WTC11 (cell line): ENCODE measurements at regions not wholly inside any gene's neighbourhood (a gene's known extent, or its start where the extent isn't known, plus 50 kb on each side); places are given as distances from the start of the nearest gene placed in this dataset.

ENCODE experiments used
- CDX4 ChIP-seq: fragments of 250-450 bp; sonication (Bioruptor Pico); IDR thresholded peaks from 2 replicates; pipeline ENCODE4 v1.9.0; 2021; ENCODE audit warnings: moderate library complexity, mild to moderate bottlenecking, inconsistent platforms, borderline replicate concordance
- E2F5 ChIP-seq: sonication (generic); formaldehyde crosslinking; IDR thresholded peaks from 2 replicates; pipeline ENCODE4 v1.8.1; 2022; ENCODE audit warnings: mild to moderate bottlenecking, moderate library complexity, missing genetic modification reagents
- FOXK1 ChIP-seq: sonication (generic); formaldehyde crosslinking; IDR thresholded peaks from 2 replicates; pipeline ENCODE4 v1.8.0; 2022; ENCODE audit warnings: mild to moderate bottlenecking, moderate library complexity, missing genetic modification reagents
- NR2C2 ChIP-seq: sonication (generic); formaldehyde crosslinking; IDR thresholded peaks from 2 replicates; pipeline ENCODE4 v1.8.0; 2022; ENCODE audit warnings: mild to moderate bottlenecking, missing genetic modification reagents
- TCF7 ChIP-seq: sonication (generic); formaldehyde crosslinking; IDR thresholded peaks from 2 replicates; pipeline ENCODE4 v1.8.0; 2022; ENCODE audit warnings: mild to moderate bottlenecking, low read depth, missing genetic modification reagents, moderate library complexity
- TEAD4 ChIP-seq: sonication (generic); formaldehyde crosslinking; IDR thresholded peaks from 2 replicates; pipeline ENCODE4 v1.8.0; 2022; ENCODE audit warnings: mild to moderate bottlenecking, missing genetic modification reagents
- TF ChIP-seq, protein P1 (sequence below): sonication (generic); formaldehyde crosslinking; IDR thresholded peaks from 2 replicates; pipeline ENCODE4 v1.8.1; 2023; ENCODE audit warnings: mild to moderate bottlenecking, moderate library complexity, missing genetic modification reagents
- TF ChIP-seq, protein P2 (sequence below): fragments of 200-600 bp; IDR thresholded peaks from 2 replicates; pipeline ENCODE4 v1.8.0; 2022; ENCODE audit warnings: antibody characterized with exemption
- TF ChIP-seq, protein P3 (sequence below): sonication (generic); formaldehyde crosslinking; IDR thresholded peaks from 2 replicates; pipeline ENCODE4 v1.8.1; 2022; ENCODE audit warnings: missing genetic modification reagents, borderline replicate concordance

DNA sequence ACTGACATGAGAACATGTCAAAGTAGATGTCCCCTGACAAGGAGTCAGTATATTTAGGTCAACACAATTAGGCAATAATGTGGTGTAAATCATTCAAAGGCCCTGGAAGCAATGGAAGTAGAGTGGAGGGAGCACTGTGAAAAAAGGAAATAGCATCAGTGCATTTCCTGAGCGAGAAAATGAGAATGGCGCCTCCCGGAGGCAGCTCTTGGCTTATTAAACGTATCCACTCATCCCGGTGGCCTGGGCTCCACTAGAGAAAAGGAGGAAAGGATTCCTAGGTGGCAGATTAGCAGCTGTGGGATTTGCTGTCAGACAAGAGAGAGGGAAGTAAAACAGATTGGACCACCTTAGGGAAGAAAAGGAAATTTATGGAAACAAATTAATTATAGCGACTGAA, 173.7 kb upstream of the TMTC4 start:
- TF ChIP-seq E2F5 (CRISPR knock-in tag) (no peak), NR2C2 (CRISPR knock-in tag) (no peak), CDX4 (CRISPR knock-in tag) (no peak), TEAD4 (CRISPR knock-in tag) (no peak), TCF7 (CRISPR knock-in tag) (no peak), FOXK1 (CRISPR knock-in tag) (no peak)
- TF ChIP-seq, protein P1, sequence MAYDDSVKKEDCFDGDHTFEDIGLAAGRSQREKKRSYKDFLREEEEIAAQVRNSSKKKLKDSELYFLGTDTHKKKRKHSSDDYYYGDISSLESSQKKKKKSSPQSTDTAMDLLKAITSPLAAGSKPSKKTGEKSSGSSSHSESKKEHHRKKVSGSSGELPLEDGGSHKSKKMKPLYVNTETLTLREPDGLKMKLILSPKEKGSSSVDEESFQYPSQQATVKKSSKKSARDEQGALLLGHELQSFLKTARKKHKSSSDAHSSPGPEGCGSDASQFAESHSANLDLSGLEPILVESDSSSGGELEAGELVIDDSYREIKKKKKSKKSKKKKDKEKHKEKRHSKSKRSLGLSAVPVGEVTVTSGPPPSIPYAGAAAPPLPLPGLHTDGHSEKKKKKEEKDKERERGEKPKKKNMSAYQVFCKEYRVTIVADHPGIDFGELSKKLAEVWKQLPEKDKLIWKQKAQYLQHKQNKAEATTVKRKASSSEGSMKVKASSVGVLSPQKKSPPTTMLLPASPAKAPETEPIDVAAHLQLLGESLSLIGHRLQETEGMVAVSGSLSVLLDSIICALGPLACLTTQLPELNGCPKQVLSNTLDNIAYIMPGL (CRISPR knock-in tag) = no peak
- TF ChIP-seq, protein P2, sequence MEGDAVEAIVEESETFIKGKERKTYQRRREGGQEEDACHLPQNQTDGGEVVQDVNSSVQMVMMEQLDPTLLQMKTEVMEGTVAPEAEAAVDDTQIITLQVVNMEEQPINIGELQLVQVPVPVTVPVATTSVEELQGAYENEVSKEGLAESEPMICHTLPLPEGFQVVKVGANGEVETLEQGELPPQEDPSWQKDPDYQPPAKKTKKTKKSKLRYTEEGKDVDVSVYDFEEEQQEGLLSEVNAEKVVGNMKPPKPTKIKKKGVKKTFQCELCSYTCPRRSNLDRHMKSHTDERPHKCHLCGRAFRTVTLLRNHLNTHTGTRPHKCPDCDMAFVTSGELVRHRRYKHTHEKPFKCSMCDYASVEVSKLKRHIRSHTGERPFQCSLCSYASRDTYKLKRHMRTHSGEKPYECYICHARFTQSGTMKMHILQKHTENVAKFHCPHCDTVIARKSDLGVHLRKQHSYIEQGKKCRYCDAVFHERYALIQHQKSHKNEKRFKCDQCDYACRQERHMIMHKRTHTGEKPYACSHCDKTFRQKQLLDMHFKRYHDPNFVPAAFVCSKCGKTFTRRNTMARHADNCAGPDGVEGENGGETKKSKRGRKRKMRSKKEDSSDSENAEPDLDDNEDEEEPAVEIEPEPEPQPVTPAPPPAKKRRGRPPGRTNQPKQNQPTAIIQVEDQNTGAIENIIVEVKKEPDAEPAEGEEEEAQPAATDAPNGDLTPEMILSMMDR = no peak
- TF ChIP-seq, protein P3, sequence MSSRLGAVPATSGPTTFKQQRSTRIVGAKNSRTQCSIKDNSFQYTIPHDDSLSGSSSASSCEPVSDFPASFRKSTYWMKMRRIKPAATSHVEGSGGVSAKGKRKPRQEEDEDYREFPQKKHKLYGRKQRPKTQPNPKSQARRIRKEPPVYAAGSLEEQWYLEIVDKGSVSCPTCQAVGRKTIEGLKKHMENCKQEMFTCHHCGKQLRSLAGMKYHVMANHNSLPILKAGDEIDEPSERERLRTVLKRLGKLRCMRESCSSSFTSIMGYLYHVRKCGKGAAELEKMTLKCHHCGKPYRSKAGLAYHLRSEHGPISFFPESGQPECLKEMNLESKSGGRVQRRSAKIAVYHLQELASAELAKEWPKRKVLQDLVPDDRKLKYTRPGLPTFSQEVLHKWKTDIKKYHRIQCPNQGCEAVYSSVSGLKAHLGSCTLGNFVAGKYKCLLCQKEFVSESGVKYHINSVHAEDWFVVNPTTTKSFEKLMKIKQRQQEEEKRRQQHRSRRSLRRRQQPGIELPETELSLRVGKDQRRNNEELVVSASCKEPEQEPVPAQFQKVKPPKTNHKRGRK (CRISPR knock-in tag) = no peak
